ENCODE measurements at regions not wholly inside any gene's neighbourhood (a gene's known extent, or its start where the extent isn't known, plus 50 kb on each side); places are given as distances from the start of the nearest gene placed in this dataset.

GRCh38 chr10:123450956-123451605, 215.1 kb upstream of the GPR26 start:
- TF ChIP-seq CTCF (IDR thresholded peaks at IDR 0.05), result no peak
- no peak for TF ChIP-seq POLR2A (IDR thresholded peaks at IDR 0.05)

Data from lower leg skin (tissue), 3 donors.